ENCODE measurements at regions not wholly inside any gene's neighbourhood (a gene's known extent, or its start where the extent isn't known, plus 50 kb on each side); places are given as distances from the start of the nearest gene placed in this dataset.

- WGBS = 44% methylated on average over 7 of the region's 7 CpGs
- H3K9ac ChIP-seq (ENCODE audit: low read depth in 1 of 2, low read length in 2 of 2) = no peak overlapping the region
- no peak overlapping the region for H3K27ac ChIP-seq (ENCODE audit: low read depth in 1 of 2, low read length in 2 of 2)
- no peaks in the 10 kb centered on the region for H3K4me1 ChIP-seq (ENCODE audit: control insufficient read depth in 4 of 4, insufficient read depth in 4 of 4, low read length in 3 of 4)
- H3K9me3 ChIP-seq (ENCODE audit: control insufficient read depth in 4 of 4, low read length in 3 of 4) = no peaks in the 10 kb centered on the region
- no peak for DNase-seq (ENCODE audit: low spot score)
- H3K4me3 ChIP-seq (ENCODE audit: low read depth in 1 of 3, low read length in 3 of 3) = no peak overlapping the region
- no peaks in the 10 kb centered on the region for H3K27me3 ChIP-seq (ENCODE audit: control insufficient read depth in 4 of 4, insufficient read depth in 4 of 4, low read length in 3 of 4)
- no peaks in the 10 kb centered on the region for H3K36me3 ChIP-seq (ENCODE audit: control insufficient read depth in 4 of 4, insufficient read depth in 3 of 4, low read depth in 1 of 4, low read length in 3 of 4)
- TF ChIP-seq ATF3 (IDR thresholded peaks at IDR 0.05) = no peak
- no peak for TF ChIP-seq HNF4G (IDR thresholded peaks at IDR 0.05)
- TF ChIP-seq EGR1 (IDR thresholded peaks at IDR 0.05; ENCODE audit: low read depth in 2 of 2) = no peak
- peak; percentile 39 for TF ChIP-seq SP1 (IDR thresholded peaks at IDR 0.05)
- no peak for TF ChIP-seq GABPA (IDR thresholded peaks at IDR 0.05 in 1 of 2, conservative IDR thresholded peaks at IDR 0.05 in 1 of 2)
- TF ChIP-seq NR2F2 (IDR thresholded peaks at IDR 0.05) = no peak
- no peak for TF ChIP-seq ZBTB33 (IDR thresholded peaks at IDR 0.05)
- TF ChIP-seq CTCF (IDR thresholded peaks at IDR 0.05; ENCODE audit: low read depth, low read length, missing input control) = no peak
- TF ChIP-seq TAF1 (conservative IDR thresholded peaks at IDR 0.05) = no peak
- no peak for TF ChIP-seq MAX (IDR thresholded peaks at IDR 0.05)
- no peak for TF ChIP-seq RXRA (IDR thresholded peaks at IDR 0.05)
- no peak for TF ChIP-seq FOXA2 (IDR thresholded peaks at IDR 0.05)
- TF ChIP-seq RAD21 (IDR thresholded peaks at IDR 0.05) = peak in 1 of 2 donors; percentile 28
- peak; percentile 23 to 37 for TF ChIP-seq HNF4A (conservative IDR thresholded peaks at IDR 0.05)
- peak; percentile 24 for TF ChIP-seq YY1 (IDR thresholded peaks at IDR 0.05)
- no peak for TF ChIP-seq JUND (IDR thresholded peaks at IDR 0.05)
- TF ChIP-seq REST (IDR thresholded peaks at IDR 0.05) = no peak
- no peak for TF ChIP-seq FOXA1 (IDR thresholded peaks at IDR 0.05)
These were observed 592.1 kb upstream of the NRSN1 start for GRCh38 chr6:23533944-23534343.
